Pancreas (tissue), 10 donors: ENCODE measurements at regions not wholly inside any gene's neighbourhood (a gene's known extent, or its start where the extent isn't known, plus 50 kb on each side); places are given as distances from the start of the nearest gene placed in this dataset.

ENCODE experiments used
- ATAC-seq, 4 donors: fragments of 200-7000 bp; cut with Tn5 transposase; one replicate each; pipeline versions ENCODE4 v1.8.0 to v1.9.1; 2020; ENCODE audit warnings: mild to moderate bottlenecking in 4 of 4, moderate library complexity in 4 of 4
- DNase-seq, 6 donors: peaks; one replicate each; pipeline ENCODE4 v3.0.0-alpha.2; 2020
- FAIRE-seq: peaks from 2 replicates; lab custom pipeline; 2012; peaks lifted over from hg19 to GRCh38; lab: Jason Lieb, UNC
- H3K27ac ChIP-seq, 4 donors: fragments of 200-600 bp; sonication (generic); 1 replicate in 3 of 4; 2 replicates in 1 of 4; pipeline versions ENCODE4 v1.5.0 to v1.8.0; 2020
- H3K27me3 ChIP-seq, 4 donors: fragments of 200-600 bp; one replicate each; pipeline ENCODE4 v1.8.0; 2021
- H3K36me3 ChIP-seq, 3 donors: fragments of 200-600 bp; sonication (generic) in 1 of 3; one replicate each; pipeline versions ENCODE4 v1.5.0 to v1.8.0; 2020 to 2021
- H3K4me1 ChIP-seq, 3 donors: fragments of 200-600 bp; one replicate each; pipeline ENCODE4 v1.8.0; 2021
- H3K4me3 ChIP-seq, 4 donors: fragments of 200-600 bp; sonication (generic) in 2 of 4; one replicate each; pipeline versions ENCODE4 v1.5.0 to v1.8.0; 2020 to 2021
- H3K9me3 ChIP-seq, 4 donors: fragments of 200-600 bp; one replicate each; pipeline ENCODE4 v1.8.0; 2021
- WGBS, 2 donors: extraction: QIAGEN DNeasy Blood & Tissue Kit; methylation state at CpG; one replicate each; pipeline ENCODE4 v1.1.7; 2013; 5-methylcytosine and 5-hydroxymethylcytosine counted together
- intact Hi-C, 3 donors: fragments of 100-400 bp; cut with DNase I; formaldehyde crosslinking; loops; one replicate each; pipeline versions ENCODE4 v1.11.1 to v1.14.2; 2022
- TF ChIP-seq, protein P1 (sequence below), 4 donors: fragments of 200-600 bp; sonication (generic) in 3 of 4; IDR thresholded peaks; one replicate each; pipeline versions ENCODE4 v1.5.0 to v1.8.0; 2021; ENCODE audit warnings: antibody characterized with exemption in 4 of 4
- donor health status: healthy with polysubstance abuse.
- donor health status: DM: no; HTN: no; CAD: no; lungs with moderate emphysema.
- donor health status: DM: no; HTN: no; CAD: no.
- donor health status: control.
- donor health status: control.
- donor health status: Bipolar disorder and iron deficiency.
- donor health status: DM: yes; HTN: yes; CAD: no.
- donor health status: DM: no; HTN: no; CAD: no.
- donor health status: DM: no; HTN: no; CAD: no.
- donor health status: DM: yes; HTN: yes; CAD: no.

DNA sequence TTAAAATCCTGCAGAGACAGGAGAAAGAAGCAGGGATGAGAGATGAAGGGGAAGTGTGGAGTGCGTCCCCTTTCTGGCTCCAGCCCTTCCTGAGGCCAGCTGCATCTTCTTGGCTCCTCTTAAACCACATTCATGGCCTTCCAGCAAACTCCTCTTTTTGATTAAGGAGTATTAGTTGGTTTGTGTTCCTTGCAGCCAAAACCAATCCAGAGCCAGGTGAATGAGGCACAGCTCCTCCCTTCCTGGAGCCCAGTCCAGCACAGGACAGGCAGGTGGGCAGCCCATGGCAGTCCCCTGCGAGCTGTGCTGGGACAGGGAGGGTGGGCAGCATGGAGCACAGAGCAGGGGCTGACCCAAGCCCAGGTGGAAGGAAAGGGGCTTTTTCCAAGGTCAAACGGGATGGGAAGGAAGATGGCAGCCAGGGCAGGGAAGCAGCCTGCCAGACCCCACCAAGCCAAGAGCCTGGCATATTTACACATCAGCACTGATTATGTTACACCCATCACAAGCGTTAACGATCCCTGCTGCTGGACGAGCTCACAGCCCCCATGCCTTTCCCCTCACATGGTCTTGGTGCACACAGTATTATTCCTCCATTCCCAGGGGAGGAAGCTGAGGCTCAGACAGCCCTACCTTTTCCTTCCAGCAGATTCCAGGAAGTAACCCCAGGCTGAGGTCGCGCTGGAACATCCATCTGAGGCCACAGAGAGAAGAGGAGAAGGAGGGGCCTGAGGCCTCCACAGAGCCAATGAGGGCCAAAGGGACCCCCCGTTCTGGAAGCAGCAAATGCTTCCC lies 175.6 kb downstream of the SMAD6 start:
- no peaks in the 10 kb centered on the region for H3K27me3 ChIP-seq
- TF ChIP-seq, protein P1, sequence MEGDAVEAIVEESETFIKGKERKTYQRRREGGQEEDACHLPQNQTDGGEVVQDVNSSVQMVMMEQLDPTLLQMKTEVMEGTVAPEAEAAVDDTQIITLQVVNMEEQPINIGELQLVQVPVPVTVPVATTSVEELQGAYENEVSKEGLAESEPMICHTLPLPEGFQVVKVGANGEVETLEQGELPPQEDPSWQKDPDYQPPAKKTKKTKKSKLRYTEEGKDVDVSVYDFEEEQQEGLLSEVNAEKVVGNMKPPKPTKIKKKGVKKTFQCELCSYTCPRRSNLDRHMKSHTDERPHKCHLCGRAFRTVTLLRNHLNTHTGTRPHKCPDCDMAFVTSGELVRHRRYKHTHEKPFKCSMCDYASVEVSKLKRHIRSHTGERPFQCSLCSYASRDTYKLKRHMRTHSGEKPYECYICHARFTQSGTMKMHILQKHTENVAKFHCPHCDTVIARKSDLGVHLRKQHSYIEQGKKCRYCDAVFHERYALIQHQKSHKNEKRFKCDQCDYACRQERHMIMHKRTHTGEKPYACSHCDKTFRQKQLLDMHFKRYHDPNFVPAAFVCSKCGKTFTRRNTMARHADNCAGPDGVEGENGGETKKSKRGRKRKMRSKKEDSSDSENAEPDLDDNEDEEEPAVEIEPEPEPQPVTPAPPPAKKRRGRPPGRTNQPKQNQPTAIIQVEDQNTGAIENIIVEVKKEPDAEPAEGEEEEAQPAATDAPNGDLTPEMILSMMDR (IDR thresholded peaks at IDR 0.05) = no peak
- no peaks in the 10 kb centered on the region for H3K9me3 ChIP-seq
- no peak overlapping the region for H3K27ac ChIP-seq
- 69 to 74% methylated on average over 8 to 9 of the region's 9 CpGs for whole genome bisulfite sequencing, 2 donors
- no peaks in the 10 kb centered on the region for H3K36me3 ChIP-seq
- no peaks in the 10 kb centered on the region for H3K4me1 ChIP-seq
- no peak overlapping the region for H3K4me3 ChIP-seq
- no peak for ATAC-seq
- no peak for DNase-seq
- intact Hi-C loops = no loop called here
- no peak for FAIRE-seq

- peaks cover 2 to 5% (median 3%) of the 10 kb centered on the region in 3 donors for H3K4me1 ChIP-seq
- TF ChIP-seq, protein P1 (IDR thresholded peaks at IDR 0.05) = no peak
- no peaks in the 10 kb centered on the region for H3K36me3 ChIP-seq
- no peak overlapping the region for H3K27ac ChIP-seq
- 45 to 54% methylated on average over 4 of the region's 4 CpGs for WGBS, 2 donors
- H3K27me3 ChIP-seq = no peaks in the 10 kb centered on the region
- ATAC-seq (peak in 2 of 4 donors; percentile 8 to 27), DNase-seq (no peak), FAIRE-seq (no peak)
- H3K4me3 ChIP-seq = no peak overlapping the region
- intact Hi-C loops = no loop called here
- H3K9me3 ChIP-seq = no peaks in the 10 kb centered on the region
Observed at GRCh38 chr15:66878761-66879160, 176.7 kb downstream of the SMAD6 start.

DNA sequence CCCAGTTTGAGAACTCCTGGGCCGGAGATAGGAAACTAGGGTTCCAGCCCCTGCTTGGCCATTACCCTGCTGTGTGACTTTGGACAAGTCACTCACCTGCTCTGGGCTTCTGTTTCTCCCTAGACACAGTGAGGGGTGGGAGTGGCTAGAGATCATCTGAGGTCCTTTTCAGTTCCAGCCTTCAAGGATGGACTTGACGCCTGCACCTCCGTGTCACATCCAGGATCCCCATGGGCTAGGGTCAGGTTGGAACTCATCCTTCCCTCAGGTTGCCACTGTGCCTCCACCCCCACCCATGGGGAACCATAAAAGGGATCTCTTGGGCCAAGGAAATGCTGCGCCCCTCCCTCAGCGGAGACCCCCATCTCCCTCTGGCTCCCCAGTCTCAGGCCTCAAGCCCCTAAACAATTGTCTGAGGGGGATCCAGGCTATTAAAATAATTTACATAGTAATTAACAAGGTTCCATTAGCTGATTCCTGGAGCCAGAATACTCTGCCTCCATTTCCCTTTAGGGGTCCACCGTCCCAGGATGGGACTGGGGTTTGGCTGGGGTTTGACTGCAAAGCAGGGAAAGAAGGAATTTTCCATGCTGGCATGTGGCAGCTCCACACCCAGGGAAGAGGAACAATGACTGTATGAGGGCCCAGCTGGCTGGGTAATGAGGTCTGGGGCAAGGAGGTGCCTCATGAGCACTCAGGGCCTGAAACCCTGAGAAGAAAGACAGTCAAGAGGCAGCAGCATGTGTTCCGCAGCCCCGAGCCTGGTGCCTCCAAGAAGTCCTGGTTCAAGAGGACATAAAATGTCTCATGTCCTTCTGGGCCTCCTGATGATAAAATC lies 177.7 kb downstream of the SMAD6 start:
- no peak overlapping the region for H3K27ac ChIP-seq
- no peaks in the 10 kb centered on the region for H3K36me3 ChIP-seq
- ATAC-seq = no peak
- FAIRE-seq = no peak
- intact Hi-C loops = no loop called here
- 81 to 92% methylated on average over 8 of the region's 8 CpGs for WGBS, 2 donors
- H3K9me3 ChIP-seq = no peaks in the 10 kb centered on the region
- H3K4me3 ChIP-seq = no peak overlapping the region
- H3K27me3 ChIP-seq = no peaks in the 10 kb centered on the region
- no peak for DNase-seq
- TF ChIP-seq, protein P1 (IDR thresholded peaks at IDR 0.05) = no peak
- peaks cover 3 to 8% (median 4%) of the 10 kb centered on the region in 3 donors for H3K4me1 ChIP-seq

- TF ChIP-seq, protein P1 (IDR thresholded peaks at IDR 0.05) = no peak
- no peak overlapping the region for H3K27ac ChIP-seq
- WGBS, 2 donors = 89 to 91% methylated on average over 11 of the region's 11 CpGs
- ATAC-seq = no peak
- peaks cover 3 to 8% (median 4%) of the 10 kb centered on the region in 3 donors for H3K4me1 ChIP-seq
- H3K4me3 ChIP-seq = no peak overlapping the region
- no peaks in the 10 kb centered on the region for H3K27me3 ChIP-seq
- no peak for DNase-seq
- intact Hi-C loops = no loop called here
- FAIRE-seq = no peak
- no peaks in the 10 kb centered on the region for H3K9me3 ChIP-seq
- H3K36me3 ChIP-seq = no peaks in the 10 kb centered on the region
Observed at GRCh38 chr15:66880380-66881155, 178.5 kb downstream of the SMAD6 start.
